ENCODE measurements at regions not wholly inside any gene's neighbourhood (a gene's known extent, or its start where the extent isn't known, plus 50 kb on each side); places are given as distances from the start of the nearest gene placed in this dataset.

DNA sequence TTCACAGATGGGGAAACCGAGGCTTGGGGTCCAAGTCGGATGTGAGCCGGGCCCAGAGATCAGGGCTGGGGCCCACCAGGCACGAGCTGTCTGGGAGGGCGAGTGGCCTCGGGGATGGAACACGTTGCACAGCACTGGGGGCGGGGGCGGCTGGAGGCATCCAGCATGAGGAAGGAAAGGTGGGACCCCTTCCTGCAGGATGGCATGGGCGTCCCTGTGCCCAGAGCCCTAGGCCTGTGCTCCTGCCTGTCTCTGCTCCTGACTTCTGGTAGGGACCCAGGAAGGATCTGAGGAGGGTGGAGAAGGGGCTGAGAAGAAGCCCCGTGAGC lies 183.4 kb downstream of the KIF26A start:
- TF ChIP-seq, protein P1, sequence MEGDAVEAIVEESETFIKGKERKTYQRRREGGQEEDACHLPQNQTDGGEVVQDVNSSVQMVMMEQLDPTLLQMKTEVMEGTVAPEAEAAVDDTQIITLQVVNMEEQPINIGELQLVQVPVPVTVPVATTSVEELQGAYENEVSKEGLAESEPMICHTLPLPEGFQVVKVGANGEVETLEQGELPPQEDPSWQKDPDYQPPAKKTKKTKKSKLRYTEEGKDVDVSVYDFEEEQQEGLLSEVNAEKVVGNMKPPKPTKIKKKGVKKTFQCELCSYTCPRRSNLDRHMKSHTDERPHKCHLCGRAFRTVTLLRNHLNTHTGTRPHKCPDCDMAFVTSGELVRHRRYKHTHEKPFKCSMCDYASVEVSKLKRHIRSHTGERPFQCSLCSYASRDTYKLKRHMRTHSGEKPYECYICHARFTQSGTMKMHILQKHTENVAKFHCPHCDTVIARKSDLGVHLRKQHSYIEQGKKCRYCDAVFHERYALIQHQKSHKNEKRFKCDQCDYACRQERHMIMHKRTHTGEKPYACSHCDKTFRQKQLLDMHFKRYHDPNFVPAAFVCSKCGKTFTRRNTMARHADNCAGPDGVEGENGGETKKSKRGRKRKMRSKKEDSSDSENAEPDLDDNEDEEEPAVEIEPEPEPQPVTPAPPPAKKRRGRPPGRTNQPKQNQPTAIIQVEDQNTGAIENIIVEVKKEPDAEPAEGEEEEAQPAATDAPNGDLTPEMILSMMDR (IDR thresholded peaks at IDR 0.05; ENCODE audit: poor library complexity, severe bottlenecking): no peak
- TF ChIP-seq EZH2 (IDR thresholded peaks at IDR 0.05; ENCODE audit: borderline replicate concordance, insufficient read depth, low read length, poor library complexity, severe bottlenecking) (no peak), TAF1 (IDR thresholded peaks at IDR 0.05; ENCODE audit: low read depth) (no peak), POLR2AphosphoS5 (IDR thresholded peaks at IDR 0.05) (no peak), SMC3 (conservative IDR thresholded peaks at IDR 0.05; ENCODE audit: poor library complexity) (no peak), EP300 (conservative IDR thresholded peaks at IDR 0.05; ENCODE audit: poor library complexity, severe bottlenecking) (no peak), RAD21 (conservative IDR thresholded peaks at IDR 0.05) (no peak), MXI1 (conservative IDR thresholded peaks at IDR 0.05; ENCODE audit: poor library complexity, severe bottlenecking) (no peak)
- TF ChIP-seq, protein P2, sequence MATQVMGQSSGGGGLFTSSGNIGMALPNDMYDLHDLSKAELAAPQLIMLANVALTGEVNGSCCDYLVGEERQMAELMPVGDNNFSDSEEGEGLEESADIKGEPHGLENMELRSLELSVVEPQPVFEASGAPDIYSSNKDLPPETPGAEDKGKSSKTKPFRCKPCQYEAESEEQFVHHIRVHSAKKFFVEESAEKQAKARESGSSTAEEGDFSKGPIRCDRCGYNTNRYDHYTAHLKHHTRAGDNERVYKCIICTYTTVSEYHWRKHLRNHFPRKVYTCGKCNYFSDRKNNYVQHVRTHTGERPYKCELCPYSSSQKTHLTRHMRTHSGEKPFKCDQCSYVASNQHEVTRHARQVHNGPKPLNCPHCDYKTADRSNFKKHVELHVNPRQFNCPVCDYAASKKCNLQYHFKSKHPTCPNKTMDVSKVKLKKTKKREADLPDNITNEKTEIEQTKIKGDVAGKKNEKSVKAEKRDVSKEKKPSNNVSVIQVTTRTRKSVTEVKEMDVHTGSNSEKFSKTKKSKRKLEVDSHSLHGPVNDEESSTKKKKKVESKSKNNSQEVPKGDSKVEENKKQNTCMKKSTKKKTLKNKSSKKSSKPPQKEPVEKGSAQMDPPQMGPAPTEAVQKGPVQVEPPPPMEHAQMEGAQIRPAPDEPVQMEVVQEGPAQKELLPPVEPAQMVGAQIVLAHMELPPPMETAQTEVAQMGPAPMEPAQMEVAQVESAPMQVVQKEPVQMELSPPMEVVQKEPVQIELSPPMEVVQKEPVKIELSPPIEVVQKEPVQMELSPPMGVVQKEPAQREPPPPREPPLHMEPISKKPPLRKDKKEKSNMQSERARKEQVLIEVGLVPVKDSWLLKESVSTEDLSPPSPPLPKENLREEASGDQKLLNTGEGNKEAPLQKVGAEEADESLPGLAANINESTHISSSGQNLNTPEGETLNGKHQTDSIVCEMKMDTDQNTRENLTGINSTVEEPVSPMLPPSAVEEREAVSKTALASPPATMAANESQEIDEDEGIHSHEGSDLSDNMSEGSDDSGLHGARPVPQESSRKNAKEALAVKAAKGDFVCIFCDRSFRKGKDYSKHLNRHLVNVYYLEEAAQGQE (IDR thresholded peaks at IDR 0.05; ENCODE audit: borderline replicate concordance): no peak
